ENCODE measurements at regions not wholly inside any gene's neighbourhood (a gene's known extent, or its start where the extent isn't known, plus 50 kb on each side); places are given as distances from the start of the nearest gene placed in this dataset.

DNA sequence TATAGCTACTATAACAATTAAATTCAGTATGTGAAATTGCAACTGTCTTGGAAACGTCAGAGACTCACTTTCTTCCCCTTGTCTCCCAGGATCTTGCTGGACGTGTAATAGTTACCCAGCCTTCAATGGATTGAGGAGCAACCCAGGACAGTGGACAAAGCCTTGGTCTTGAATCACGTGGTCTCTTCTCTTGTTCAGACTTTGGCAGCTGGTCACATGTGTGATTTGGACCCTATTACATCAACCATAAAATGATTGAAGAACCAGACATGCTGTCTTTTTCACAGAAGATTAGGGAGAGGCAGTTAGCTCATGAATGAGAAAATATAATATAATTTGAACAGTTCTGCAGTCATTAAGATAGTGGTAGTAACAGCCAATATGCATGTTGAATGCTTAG lies 1085.5 kb upstream of the RBFOX1 start:
- TF ChIP-seq, protein P1, sequence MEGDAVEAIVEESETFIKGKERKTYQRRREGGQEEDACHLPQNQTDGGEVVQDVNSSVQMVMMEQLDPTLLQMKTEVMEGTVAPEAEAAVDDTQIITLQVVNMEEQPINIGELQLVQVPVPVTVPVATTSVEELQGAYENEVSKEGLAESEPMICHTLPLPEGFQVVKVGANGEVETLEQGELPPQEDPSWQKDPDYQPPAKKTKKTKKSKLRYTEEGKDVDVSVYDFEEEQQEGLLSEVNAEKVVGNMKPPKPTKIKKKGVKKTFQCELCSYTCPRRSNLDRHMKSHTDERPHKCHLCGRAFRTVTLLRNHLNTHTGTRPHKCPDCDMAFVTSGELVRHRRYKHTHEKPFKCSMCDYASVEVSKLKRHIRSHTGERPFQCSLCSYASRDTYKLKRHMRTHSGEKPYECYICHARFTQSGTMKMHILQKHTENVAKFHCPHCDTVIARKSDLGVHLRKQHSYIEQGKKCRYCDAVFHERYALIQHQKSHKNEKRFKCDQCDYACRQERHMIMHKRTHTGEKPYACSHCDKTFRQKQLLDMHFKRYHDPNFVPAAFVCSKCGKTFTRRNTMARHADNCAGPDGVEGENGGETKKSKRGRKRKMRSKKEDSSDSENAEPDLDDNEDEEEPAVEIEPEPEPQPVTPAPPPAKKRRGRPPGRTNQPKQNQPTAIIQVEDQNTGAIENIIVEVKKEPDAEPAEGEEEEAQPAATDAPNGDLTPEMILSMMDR (IDR thresholded peaks at IDR 0.05), result no peak
- TF ChIP-seq POLR2A (IDR thresholded peaks at IDR 0.05), result no peak
